ENCODE measurements at regions not wholly inside any gene's neighbourhood (a gene's known extent, or its start where the extent isn't known, plus 50 kb on each side); places are given as distances from the start of the nearest gene placed in this dataset.

GRCh38 chr6:81656231-81656630, 96.2 kb downstream of the TENT5A start:
- TF ChIP-seq POLR2AphosphoS5 (IDR thresholded peaks at IDR 0.05; ENCODE audit: borderline replicate concordance, low read depth, low read length) (no peak), EZH2 (IDR thresholded peaks at IDR 0.05) (no peak)
